Neural crest cell (in vitro differentiated cells): ENCODE measurements at regions not wholly inside any gene's neighbourhood (a gene's known extent, or its start where the extent isn't known, plus 50 kb on each side); places are given as distances from the start of the nearest gene placed in this dataset.

Experiments used
- DNase-seq: peaks from one replicate; pipeline ENCODE4 v3.0.0; 2021; ENCODE audit warnings: low read depth, mixed read lengths, low spot score
- H3K27ac Mint-ChIP-seq: one replicate; pipeline ENCODE4 v1.8.0; 2021; ENCODE audit warnings: mild to moderate bottlenecking, mixed read lengths; ENCODE audit not compliant: unreplicated experiment
- H3K27me3 Mint-ChIP-seq: 2 replicates; pipeline ENCODE4 v1.8.0; 2021; ENCODE audit warnings: low read depth, mild to moderate bottlenecking, mixed read lengths
- H3K36me3 Mint-ChIP-seq: 2 replicates; pipeline ENCODE4 v1.8.0; 2021; ENCODE audit warnings: low read depth, mild to moderate bottlenecking, mixed read lengths
- H3K4me1 Mint-ChIP-seq: 2 replicates; pipeline ENCODE4 v1.8.0; 2021; ENCODE audit warnings: mixed read lengths
- H3K4me3 Mint-ChIP-seq: one replicate; pipeline ENCODE4 v1.8.0; 2021; ENCODE audit warnings: mild to moderate bottlenecking, mixed read lengths
- H3K9me3 Mint-ChIP-seq: 2 replicates; pipeline ENCODE4 v1.8.0; 2021; ENCODE audit warnings: mixed read lengths
- CTCF ChIP-seq: fragments of 200-600 bp; sonication (generic); conservative IDR thresholded peaks from 2 replicates; pipeline ENCODE4 v1.5.0; 2021; ENCODE audit warnings: antibody characterized with exemption, mild to moderate bottlenecking

- peaks cover 24% of the 10 kb centered on the region for H3K4me1 Mint-ChIP-seq
- H3K36me3 Mint-ChIP-seq: no peaks in the 10 kb centered on the region
- DNase-seq: no peak
- H3K9me3 Mint-ChIP-seq: no peaks in the 10 kb centered on the region
- no peak for TF ChIP-seq CTCF
- no peaks in the 10 kb centered on the region for H3K27me3 Mint-ChIP-seq
- H3K4me3 Mint-ChIP-seq: no peak overlapping the region
- H3K27ac Mint-ChIP-seq: no peak overlapping the region
Observed at GRCh38 chr14:98404811-98405210, 867.2 kb downstream of the BCL11B start.

- TF ChIP-seq CTCF: no peak
- H3K27ac Mint-ChIP-seq: peak overlapping the region; percentile 48
- peaks cover 17% of the 10 kb centered on the region for H3K4me1 Mint-ChIP-seq
- H3K36me3 Mint-ChIP-seq: no peaks in the 10 kb centered on the region
- H3K9me3 Mint-ChIP-seq: no peaks in the 10 kb centered on the region
- no peak overlapping the region for H3K4me3 Mint-ChIP-seq
- DNase-seq: no peak
- H3K27me3 Mint-ChIP-seq: no peaks in the 10 kb centered on the region
Observed at GRCh38 chr14:98408024-98408555, 863.9 kb downstream of the BCL11B start.

- Mint-ChIP-seq H3K4me3 (no peak overlapping the region), H3K4me1 (peaks cover 15% of the 10 kb centered on the region)
Observed at GRCh38 chr14:98408713-98409112, 863.3 kb downstream of the BCL11B start.

GRCh38 chr14:98411154-98411553 lies 860.8 kb downstream of the BCL11B start:
- H3K4me3 Mint-ChIP-seq: no peak overlapping the region
- no peak overlapping the region for H3K27ac Mint-ChIP-seq
- no peaks in the 10 kb centered on the region for H3K27me3 Mint-ChIP-seq
- peaks cover 15% of the 10 kb centered on the region for H3K4me1 Mint-ChIP-seq
- no peak for DNase-seq
- no peaks in the 10 kb centered on the region for H3K36me3 Mint-ChIP-seq
- H3K9me3 Mint-ChIP-seq: no peaks in the 10 kb centered on the region
- TF ChIP-seq CTCF: no peak

More at GRCh38 chr14:98408713-98409112, 863.3 kb downstream of the BCL11B start:
- Mint-ChIP-seq H3K36me3 (no peaks in the 10 kb centered on the region), H3K9me3 (no peaks in the 10 kb centered on the region), H3K27ac (no peak overlapping the region), H3K27me3 (no peaks in the 10 kb centered on the region)
- TF ChIP-seq CTCF: no peak
- DNase-seq: no peak

- no peaks in the 10 kb centered on the region for H3K36me3 Mint-ChIP-seq
- H3K27me3 Mint-ChIP-seq: no peaks in the 10 kb centered on the region
Observed at GRCh38 chr14:98412431-98412830, 859.6 kb downstream of the BCL11B start.

More at GRCh38 chr14:98412431-98412830, 859.6 kb downstream of the BCL11B start:
- Mint-ChIP-seq H3K4me1 (peaks cover 12% of the 10 kb centered on the region), H3K27ac (no peak overlapping the region), H3K4me3 (no peak overlapping the region), H3K9me3 (no peaks in the 10 kb centered on the region)
- no peak for DNase-seq
- no peak for TF ChIP-seq CTCF
